OCI-LY7 (cell line): ENCODE measurements at regions not wholly inside any gene's neighbourhood (a gene's known extent, or its start where the extent isn't known, plus 50 kb on each side); places are given as distances from the start of the nearest gene placed in this dataset.

Source experiments
- BruUV-seq: library from RNA; stranded (reverse); fragments of 400-500 nt; replicated peaks from 2 replicates; lab custom pipeline; 2021; lab: Mats Ljungman, UMichigan
- CTCF ChIA-PET: fragments of 300-600 bp; sonication (Branson Sonifier 250); formaldehyde crosslinking; loops from one replicate; lab custom pipeline; 2022; ENCODE audit warnings: antibody characterized with exemption; ENCODE audit not compliant: unreplicated experiment; lab: Charles Lee
- POLR2A ChIA-PET: fragments of 300-600 bp; sonication (Branson Sonifier 250); formaldehyde crosslinking; loops from one replicate; lab custom pipeline; 2022; ENCODE audit warnings: antibody characterized with exemption; lab: Charles Lee
- DNase-seq: peaks from one replicate; pipeline ENCODE4 v3.0.0-alpha.2; 2015; ENCODE audit warnings: low spot score
- H2AFZ ChIP-seq: fragments of 200-600 bp; sonication (generic), shearing (Covaris generic); 2 replicates; pipeline ENCODE4 v1.6.1; 2014; ENCODE audit warnings: mild to moderate bottlenecking, antibody characterized with exemption, low read length, moderate library complexity
- H3K27ac ChIP-seq: fragments of 200-600 bp; sonication (generic); 2 replicates; pipeline ENCODE4 v1.5.1; 2014; ENCODE audit warnings: mixed run types, low read depth, mild to moderate bottlenecking, moderate library complexity, low read length, inconsistent platforms; ENCODE audit not compliant: poor library complexity, severe bottlenecking
- H3K36me3 ChIP-seq: fragments of 200-600 bp; sonication (generic); 2 replicates; pipeline ENCODE4 v1.6.1; 2014; ENCODE audit warnings: mild to moderate bottlenecking, antibody characterized with exemption, low read length, moderate library complexity, mixed read lengths; ENCODE audit not compliant: insufficient read depth
- H3K4me1 ChIP-seq: fragments of 200-600 bp; sonication (generic); 2 replicates; pipeline ENCODE4 v1.5.1; 2014; ENCODE audit warnings: mild to moderate bottlenecking, low read length; ENCODE audit not compliant: insufficient read depth, poor library complexity, severe bottlenecking
- H3K4me2 ChIP-seq: fragments of 200-600 bp; sonication (generic); 2 replicates; pipeline ENCODE4 v1.6.1; 2014; ENCODE audit warnings: mild to moderate bottlenecking, low read length
- H3K4me3 ChIP-seq: fragments of 200-600 bp; sonication (generic); 2 replicates; pipeline ENCODE4 v1.5.1; 2014; ENCODE audit warnings: mild to moderate bottlenecking, low read depth, low read length; ENCODE audit not compliant: poor library complexity, severe bottlenecking
- H3K79me2 ChIP-seq: fragments of 200-600 bp; sonication (generic); 2 replicates; pipeline ENCODE4 v1.6.1; 2016; ENCODE audit warnings: low read depth, mild to moderate bottlenecking, low read length, moderate library complexity, mixed read lengths; ENCODE audit not compliant: insufficient read depth
- H3K9me2 ChIP-seq: fragments of 200-600 bp; sonication (generic); 2 replicates; pipeline ENCODE4 v1.6.1; 2016; ENCODE audit warnings: mild to moderate bottlenecking, low read length, mixed read lengths; ENCODE audit not compliant: insufficient read depth
- H3K9me3 ChIP-seq: fragments of 200-600 bp; sonication (generic); 2 replicates; pipeline ENCODE4 v1.6.1; 2014; ENCODE audit warnings: mild to moderate bottlenecking, mixed run types, low read length, mixed read lengths
- H4K20me1 ChIP-seq: fragments of 200-600 bp; sonication (generic); 2 replicates; pipeline ENCODE4 v1.6.1; 2014; ENCODE audit warnings: mild to moderate bottlenecking, antibody characterized with exemption, low read length, moderate library complexity, mixed read lengths; ENCODE audit not compliant: insufficient read depth
- CTCF ChIP-seq: fragments of 200-600 bp; sonication (generic); conservative IDR thresholded peaks from 2 replicates; pipeline ENCODE4 v1.5.1; 2014; ENCODE audit warnings: mild to moderate bottlenecking, antibody characterized with exemption, low read length, moderate library complexity, mixed read lengths
- EZH2phosphoT487 ChIP-seq: fragments of 200-600 bp; sonication (generic); IDR thresholded peaks from 2 replicates; pipeline ENCODE4 v1.6.1; 2018; ENCODE audit warnings: low read depth, borderline replicate concordance, mild to moderate bottlenecking, mixed run types, antibody characterized with exemption, low read length, moderate library complexity, mixed read lengths
- intact Hi-C: fragments of 100-400 bp; cut with micrococcal nuclease; formaldehyde crosslinking; loops from one replicate; pipeline ENCODE4 v1.10.0; 2022; ENCODE audit not compliant: unreplicated experiment

GRCh38 chr13:48594096-48594815 is 59.5 kb upstream of the CYSLTR2 start:
- Histone ChIP-seq H3K79me2 (no peaks in the 10 kb centered on the region), H3K9me2 (no peaks in the 10 kb centered on the region), H2AFZ (no peak overlapping the region), H3K27ac (no peak overlapping the region), H3K4me1 (no peaks in the 10 kb centered on the region), H3K36me3 (no peaks in the 10 kb centered on the region), H3K9me3 (no peaks in the 10 kb centered on the region), H3K4me2 (no peak overlapping the region), H3K4me3 (no peak overlapping the region), H4K20me1 (no peaks in the 10 kb centered on the region)
- ChIA-PET POLR2A (no interaction called here), CTCF (no interaction called here)
- DNase-seq: no peak
- intact Hi-C loops: no loop called here
- no TSS peak for BruUV-seq
- TF ChIP-seq CTCF (no peak), EZH2phosphoT487 (no peak)

GRCh38 chr13:48595431-48596429 is 58.0 kb upstream of the CYSLTR2 start:
- CTCF ChIA-PET: no interaction called here
- DNase-seq: peak; percentile 68
- intact Hi-C loops: loop anchor here (1.0 kb wide), 1 partner anchor 174 kb away; no protein-coding TSS in a partner anchor

More at GRCh38 chr13:48595431-48596429, 58.0 kb upstream of the CYSLTR2 start:
- Histone ChIP-seq H3K9me3 (no peaks in the 10 kb centered on the region), H4K20me1 (no peaks in the 10 kb centered on the region), H3K27ac (no peak overlapping the region), H3K4me3 (no peak overlapping the region), H3K36me3 (no peaks in the 10 kb centered on the region), H3K4me1 (no peaks in the 10 kb centered on the region), H3K79me2 (no peaks in the 10 kb centered on the region), H3K9me2 (no peaks in the 10 kb centered on the region), H2AFZ (0 out of 2 replicates have a peak overlapping the region, but pooled peaks have one; percentile 12), H3K4me2 (no peak overlapping the region)
- BruUV-seq: no TSS peak
- POLR2A ChIA-PET: interaction anchor here (0.6 to 2.1 kb wide), 2 partner anchors 15 to 52 kb away, joined by 3 to 4 read pairs; no protein-coding TSS in a partner anchor
- no peak for TF ChIP-seq EZH2phosphoT487
- TF ChIP-seq CTCF: peak; percentile 85
